Kidney tubule cell (primary cell): ENCODE measurements at regions not wholly inside any gene's neighbourhood (a gene's known extent, or its start where the extent isn't known, plus 50 kb on each side); places are given as distances from the start of the nearest gene placed in this dataset.
A peak's percentile ranks its signal among the peaks of the same experiment; 100 is the strongest.
"Not testable (repeated sequence)": the region's sequence is repeated elsewhere in the genome, so short reads cannot be mapped to it uniquely, and the experiment has no call there.

Experiments
- DNase-seq: peaks from one replicate; pipeline ENCODE4 v3.0.0-alpha.2; 2018; ENCODE audit warnings: low spot score

DNA sequence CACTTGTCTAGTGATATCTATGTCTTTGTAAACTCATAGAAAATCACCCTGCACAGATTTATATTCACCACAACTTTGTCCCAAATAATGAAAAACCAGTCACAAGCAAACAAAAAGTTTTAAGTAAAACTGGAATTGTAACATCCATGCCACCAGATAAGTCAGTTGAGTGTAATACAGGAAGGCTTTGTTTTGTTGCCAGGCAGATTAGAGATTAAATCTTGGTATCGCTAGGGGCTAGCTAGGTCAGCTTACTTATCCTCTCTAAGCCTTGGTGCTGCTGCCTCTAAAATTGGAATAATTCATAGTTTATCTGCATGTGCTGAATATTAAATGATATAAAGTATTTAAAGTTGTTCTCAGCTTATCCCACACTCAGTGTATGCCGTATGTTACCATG is 1062.5 kb downstream of the CDH9 start:
- DNase-seq = no peak

DNA sequence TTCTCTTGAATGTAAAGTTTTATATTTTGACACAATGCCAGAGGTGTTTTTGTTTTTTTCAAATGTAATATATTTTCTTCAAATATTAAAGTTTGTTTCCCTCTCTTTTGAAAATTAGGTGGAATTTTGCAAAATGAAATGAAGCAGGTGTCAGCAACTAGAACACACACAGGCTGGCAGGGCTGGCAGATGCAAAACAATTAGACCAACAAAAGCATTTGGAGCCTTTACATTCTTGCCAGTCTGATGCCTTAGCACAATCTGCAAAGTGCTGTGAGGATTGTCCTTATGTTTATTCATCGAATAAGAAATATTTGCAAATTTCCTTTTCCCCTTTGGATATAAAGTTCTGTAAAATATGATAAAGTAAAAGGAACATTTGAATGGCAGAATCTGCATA is 1063.9 kb downstream of the CDH9 start:
- DNase-seq = no peak

DNA sequence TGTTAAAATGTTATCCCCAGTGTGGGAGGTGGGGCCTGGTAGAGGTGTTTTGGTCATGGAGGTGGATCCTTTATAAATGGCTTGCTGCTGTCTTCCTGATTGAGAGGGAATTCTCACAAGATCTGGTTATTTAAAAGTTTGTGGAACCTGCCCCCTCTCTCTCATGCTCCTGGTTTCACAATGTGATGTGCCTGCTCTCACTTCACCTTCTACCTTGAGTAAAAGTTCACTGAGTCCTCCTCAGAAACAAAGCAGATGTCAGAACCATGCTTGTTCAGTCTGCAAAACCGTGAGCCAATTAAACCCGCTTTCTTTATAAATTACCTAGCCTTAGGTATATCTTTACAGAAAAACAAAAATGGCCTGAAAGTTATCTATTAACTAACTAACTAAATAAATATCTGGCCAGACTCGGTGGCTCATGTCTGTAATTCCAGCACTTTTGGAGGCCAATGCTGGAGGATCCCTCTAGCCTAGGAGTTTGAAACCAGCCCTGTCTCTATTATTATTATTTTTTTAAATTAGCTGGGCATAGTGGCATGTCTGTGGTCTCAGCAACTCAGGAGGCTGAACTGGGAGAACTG is 1067.4 kb downstream of the CDH9 start:
- DNase-seq = no peak

DNA sequence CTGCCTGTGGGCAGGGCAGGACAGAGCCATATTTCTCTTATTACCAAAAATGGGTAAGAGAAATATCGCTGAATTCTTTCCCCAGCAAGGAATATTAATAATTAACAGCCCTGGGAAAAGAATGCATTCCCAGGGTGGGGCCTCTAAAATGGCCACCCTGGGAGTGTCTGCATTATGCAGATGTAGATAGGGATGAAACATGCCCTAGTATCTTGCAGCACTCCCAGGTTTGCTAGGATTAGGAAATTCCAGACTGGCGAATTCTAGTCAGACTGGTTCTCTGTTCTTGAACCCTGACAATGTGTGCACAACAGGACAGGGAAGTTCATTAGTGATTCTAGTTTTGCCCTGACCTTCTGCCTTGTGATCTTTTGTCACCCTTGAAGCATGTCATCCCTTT is 1069.3 kb downstream of the CDH9 start:
- not testable (repeated sequence) for DNase-seq

DNA sequence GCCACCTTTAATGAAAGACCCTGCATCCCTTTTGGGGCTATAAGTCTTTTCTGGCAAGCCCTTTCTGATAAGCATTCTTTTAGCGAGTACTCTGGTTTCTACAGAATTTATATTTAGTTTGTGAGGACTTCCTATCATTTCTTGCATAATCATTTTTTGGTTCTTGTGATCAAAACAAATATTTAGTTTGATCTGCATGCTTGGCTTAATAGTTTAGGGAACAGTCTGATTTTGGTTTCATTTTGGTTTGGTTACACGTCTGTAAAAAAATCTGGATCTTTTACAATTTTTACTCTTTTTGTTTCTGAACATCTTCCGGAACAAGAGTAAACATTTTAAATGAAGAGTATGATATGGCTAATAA is 1074.4 kb downstream of the CDH9 start:
- no peak for DNase-seq

DNA sequence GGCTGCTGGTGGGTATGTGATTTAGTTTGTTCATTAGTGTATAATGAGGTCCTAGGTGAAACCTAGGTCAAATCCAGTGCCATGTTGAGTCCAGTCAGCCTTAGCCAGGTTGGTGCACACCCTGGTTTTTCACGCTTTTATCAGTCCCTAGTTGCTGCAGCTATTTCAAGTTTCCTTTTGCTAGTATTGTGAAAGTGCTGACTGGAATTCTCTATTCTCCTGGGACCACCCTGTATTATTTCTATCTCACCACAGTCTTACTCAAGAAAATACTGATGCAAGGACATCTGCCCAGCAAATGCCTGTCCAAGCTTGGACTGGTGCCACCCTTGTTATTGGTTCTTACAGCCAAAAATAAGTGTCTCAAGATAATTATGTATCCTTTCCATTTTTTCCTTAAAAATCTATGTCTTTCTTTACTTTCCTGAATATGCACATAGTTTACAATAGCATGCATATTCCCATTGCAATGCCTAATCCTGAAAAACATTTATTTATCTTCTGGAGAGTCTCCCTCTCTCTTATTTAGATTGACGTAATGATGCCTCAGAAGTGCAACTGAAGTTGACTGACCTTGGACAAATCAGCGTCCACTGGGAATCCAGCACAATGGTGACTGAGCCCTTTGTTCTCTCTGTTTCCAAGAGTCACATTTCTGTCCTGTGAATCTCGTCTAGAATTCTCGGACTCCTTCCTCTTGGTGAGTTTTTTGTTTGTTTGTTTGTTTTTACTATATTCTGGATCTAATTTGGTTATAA is 1075.0 kb downstream of the CDH9 start:
- DNase-seq = no peak

DNA sequence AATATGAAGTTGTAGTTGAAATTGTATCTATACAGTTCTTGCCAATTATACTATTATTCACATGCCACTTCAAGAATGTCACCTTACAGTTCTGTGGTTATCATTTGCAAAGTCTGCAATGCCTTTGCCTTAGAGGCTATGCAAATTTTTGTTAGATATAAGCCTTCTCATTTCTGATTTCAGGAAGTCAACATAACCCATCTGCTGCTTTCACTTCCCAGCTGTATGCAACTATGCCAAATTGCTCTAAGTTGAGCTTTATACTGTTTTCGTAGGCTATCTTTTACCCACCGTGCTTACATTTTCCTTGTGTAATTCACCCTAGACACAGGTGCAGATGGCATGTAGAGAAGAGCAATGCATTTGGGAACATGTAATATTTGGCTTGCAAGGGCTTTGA is 1083.0 kb downstream of the CDH9 start:
- no peak for DNase-seq

DNA sequence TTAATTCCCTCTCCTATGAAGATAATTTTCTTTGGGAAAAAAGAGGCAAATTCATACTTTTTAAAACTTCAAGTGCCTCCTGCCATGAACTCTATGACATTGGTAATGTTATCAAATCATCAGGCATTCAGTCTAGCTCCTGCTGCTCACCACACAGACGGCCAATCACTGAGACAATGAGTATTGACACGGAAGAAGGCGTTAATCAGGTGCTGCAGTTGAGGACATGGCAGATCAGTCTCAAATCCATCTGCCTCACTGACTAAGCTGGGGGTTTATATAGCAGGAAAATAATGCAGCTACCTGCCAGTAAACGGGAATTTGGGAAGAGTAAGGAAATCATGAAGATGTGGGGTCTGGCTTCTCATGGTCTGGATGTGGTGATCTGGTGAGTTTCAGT is 1087.7 kb downstream of the CDH9 start:
- no peak for DNase-seq

DNA sequence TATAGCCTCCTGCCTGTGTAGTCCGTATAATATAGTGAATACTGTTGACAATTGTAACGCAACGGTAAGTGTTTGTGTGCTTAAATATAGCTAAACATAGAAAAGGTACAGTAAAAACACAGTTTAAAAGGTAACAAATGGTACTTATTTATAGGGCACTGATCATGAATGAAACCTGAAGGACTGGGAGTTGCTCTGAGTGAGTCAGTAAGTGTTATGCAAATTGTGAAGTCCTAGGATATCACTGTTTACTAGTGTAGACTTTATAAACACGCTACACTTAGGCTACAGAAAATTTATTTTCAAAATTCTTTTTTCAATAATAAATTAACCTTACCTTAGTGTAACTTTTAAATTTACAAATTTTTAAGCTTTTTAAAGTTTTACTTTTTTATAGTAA is 1090.1 kb downstream of the CDH9 start:
- no peak for DNase-seq

DNA sequence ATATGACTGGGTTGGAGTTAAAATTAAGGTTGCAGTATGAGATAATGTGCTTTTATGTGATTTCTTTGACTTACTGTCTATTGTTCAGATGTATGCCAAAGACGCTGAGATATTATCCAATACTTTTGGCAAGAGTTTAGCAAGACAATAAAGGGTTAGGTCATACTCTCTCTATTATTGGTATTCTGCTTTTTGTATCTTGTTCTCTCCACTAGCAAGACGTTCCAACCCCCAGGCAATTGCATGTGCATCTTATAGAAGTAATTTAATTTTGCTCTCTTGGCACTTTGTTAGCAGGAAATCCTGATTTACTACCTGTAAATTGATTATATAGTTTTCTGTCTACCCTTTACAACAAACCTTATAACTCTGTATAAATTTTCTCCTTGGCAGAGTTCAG is 1093.6 kb downstream of the CDH9 start:
- DNase-seq = no peak

DNA sequence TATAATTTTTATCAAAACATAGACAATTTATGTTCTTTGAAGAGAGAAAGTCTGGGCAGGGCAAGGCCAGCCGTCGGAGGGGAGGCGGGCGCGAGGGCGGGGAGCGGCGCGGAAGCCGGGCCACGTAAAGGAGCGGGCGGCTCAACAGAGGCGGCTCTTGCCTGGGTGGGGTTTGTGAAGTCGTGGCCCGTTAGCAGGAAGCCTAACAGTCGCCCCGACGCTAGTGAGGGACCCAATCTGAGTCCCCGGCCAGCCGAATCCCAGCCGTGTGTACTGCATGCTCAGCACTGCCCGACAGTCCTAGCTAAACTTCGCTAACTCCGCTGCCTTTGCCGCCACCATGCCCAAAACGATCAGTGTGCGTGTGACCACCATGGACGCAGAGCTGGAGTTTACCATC is 1129.2 kb downstream of the CDH9 start:
- DNase-seq = no peak

DNA sequence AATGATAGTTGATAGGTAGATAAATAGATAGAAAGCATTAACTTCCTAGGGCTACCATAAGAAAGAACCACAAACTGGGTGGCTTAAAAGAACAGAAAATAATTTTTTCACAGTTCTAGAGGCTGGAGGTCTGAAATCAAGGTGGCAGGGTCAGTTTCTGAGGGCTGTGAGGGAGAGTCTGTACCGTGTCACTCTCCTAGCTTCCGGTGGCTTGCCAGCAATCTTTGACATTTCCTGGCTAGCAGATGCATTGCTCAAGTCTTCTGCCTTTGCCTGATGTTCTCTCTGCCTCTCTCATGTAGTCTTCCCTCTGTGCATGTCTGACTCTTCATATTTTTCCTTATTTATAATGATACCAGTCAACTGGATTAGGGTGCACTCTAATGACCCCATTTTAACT is 1132.7 kb downstream of the CDH9 start:
- no peak for DNase-seq

DNA sequence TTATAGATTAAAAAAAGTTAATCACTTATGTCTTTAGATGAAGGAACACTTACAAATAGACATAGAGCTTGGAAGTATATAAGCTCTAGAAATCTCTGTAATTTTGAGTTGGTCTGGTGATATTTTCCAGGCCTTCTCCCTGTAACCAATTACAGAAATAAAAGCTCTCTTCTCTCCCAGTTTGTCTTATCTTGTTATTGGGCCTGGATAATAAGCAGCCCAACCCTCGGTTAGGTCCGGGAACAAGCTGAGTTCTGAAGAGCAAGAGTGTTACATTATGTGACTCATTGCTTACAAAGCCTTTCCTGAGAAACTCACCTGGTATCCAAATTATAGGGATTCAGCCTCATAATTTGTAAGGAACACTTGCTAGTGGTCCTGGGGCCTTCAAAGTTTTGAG is 1146.2 kb downstream of the CDH9 start:
- DNase-seq = peak; percentile 60

DNA sequence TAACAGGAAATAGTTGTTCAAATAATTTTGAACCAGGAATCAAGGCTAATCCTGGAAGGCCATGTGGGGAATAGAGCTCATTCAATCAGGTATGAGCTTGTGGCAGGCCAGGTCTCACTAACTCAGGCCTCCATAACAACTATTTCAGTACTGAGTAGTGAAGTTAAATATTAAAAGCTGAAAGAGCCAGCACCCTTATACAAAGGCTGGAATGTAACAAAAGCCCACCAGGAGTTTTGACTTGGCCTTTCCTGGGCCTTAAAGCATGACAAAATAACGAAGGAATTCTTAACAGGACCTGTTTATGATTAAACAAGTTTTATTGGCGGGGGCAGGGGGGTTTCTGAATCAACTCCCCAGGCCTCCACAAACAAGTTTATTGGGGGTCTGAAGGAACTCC is 1146.7 kb downstream of the CDH9 start:
- peak; percentile 69 for DNase-seq

DNA sequence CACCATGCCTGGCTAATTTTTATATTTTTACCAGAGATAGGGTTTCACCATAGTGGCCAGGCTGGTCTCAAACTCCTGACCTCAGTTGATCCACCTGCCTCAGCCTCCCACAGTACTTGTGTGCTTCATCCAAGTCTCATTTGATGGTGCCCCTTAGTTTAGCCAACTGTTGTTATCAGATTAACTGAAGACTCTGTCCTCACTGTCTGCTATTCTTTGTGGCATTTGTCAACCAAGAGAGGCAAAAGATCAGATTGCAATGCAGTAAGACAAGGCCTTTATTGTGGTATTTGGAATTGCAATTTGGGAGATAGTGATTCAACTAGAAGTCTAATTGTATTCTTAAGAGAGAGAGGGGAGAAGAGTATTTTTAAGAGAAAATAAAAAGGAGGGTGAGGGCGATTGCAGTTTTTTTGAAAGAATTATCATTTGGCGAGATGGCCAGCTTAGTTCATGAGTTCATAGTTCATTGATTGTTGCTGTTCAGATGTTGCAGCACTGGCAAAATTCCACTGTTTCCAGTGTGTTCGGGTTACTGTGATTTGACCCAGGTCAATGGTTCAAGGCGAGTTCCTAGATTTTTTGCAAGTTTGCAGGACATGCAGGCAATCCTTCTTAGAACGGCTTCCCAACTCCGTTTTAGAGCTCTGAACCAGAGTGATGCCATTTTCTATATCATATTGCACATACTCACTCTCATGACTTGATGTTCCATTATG is 1156.9 kb downstream of the CDH9 start:
- no peak for DNase-seq

DNA sequence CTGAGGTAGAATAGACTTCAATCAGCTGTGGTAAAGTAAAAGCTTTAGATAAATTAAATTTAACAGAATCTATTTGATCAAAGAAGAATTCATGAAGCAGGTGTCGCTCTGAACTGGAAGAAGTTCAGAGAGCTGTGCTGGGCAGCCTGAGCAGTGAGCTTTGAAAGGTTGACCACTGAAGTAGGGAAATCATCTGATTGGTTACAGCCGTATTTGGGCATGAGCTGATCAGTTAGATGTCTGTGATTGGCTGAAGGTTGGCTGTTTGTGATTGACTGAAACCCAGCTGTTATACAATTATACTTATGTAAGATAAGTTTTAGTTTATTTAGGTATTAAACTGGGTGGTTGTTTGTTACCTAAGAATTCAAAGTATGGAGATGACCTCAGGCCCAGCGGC is 1174.6 kb downstream of the CDH9 start:
- no peak for DNase-seq

DNA sequence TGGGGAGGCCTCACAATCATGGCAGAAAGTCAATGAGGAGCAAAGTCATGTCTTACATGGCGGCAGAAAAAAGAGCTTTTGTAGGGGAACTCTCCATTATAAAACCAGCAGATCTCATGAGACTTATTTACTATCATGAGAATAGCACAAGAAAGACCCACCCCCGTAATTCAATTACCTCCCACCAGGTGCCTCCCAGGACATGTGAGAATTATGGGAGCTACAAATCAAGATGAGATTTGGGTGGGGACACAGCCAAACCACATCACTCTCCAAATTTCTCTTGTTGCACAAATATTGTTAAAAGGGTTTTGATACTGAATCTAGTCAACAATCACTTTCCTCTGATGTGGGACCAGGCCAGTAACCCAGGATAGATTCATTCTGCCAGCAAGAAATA is 1176.1 kb downstream of the CDH9 start:
- peak; percentile 1 for DNase-seq

DNA sequence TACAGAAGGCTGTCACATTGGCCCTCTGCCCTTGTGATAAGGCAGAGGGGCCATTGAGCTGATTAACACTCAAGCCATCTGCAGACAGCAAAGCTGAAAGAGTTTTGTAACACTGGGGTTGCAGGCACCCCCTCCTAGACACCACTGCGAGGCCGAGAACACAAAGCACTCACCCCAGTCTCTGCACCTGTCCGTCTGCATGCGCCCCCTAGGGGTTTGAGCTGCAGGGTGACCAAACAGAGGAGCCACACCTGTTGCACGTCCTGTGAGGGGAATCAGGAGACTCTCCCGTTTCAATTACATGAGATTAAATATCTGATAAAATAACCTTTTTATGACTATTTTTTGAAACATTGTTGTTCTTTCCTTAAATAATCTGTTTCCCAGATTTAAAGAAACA is 1180.4 kb downstream of the CDH9 start:
- no peak for DNase-seq

DNA sequence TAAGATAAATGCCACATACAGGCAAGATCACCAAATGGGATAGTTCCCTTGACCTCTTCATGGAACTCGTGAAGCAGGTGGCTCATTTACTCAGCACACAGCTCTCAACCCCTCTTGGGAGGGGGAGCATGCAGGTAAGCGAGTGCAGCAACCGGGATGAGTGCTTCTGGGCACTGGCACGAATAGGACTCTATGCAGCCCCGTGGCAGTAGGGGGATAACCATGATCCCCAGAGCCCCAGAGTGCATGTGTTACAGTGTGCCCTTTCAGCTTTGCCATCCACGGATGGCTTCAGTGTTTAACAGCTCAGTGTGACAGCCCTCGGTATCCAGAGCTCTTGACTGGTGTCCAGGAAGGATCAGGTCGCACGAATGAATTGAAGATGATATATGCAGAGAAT is 1187.1 kb downstream of the CDH9 start:
- DNase-seq = no peak

DNA sequence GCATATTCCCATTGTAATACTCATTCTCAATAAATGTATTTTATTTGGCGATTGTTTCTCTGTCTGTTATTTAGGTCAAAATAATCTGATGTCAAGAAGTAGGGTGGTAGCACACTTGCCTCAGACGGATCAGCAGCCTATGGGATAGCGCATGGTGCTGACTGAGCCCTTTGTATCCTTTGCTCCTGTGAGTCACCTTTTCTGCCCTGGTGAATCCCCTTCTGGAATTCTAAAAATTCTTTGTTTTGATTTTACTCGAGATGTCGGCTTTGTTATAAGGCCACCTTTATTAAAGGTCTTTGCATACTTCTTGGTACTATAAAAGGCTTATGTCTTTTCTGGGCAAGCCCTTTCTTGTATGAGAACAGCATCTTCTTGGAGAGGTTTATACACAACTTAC is 1187.8 kb downstream of the CDH9 start:
- peak; percentile 2 for DNase-seq

DNA sequence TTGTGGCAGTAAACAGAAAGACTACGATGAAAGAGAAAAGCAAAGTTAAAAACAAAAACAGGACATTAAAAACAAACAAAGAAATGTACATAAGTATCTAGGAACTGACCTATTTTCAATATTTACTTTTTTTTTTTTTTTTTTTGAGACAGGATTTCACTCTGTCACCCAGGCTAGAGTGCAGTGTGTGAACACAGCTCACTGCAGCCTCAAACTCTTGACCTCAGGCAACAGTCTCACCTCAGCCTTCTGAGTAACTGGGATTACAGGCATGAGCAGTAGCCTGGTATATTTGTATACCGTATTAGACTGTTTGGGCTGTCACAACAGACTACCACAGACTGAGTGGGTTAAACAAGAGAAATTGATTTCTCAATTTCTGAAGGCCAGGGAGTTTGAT is 1189.1 kb downstream of the CDH9 start:
- DNase-seq = no peak

DNA sequence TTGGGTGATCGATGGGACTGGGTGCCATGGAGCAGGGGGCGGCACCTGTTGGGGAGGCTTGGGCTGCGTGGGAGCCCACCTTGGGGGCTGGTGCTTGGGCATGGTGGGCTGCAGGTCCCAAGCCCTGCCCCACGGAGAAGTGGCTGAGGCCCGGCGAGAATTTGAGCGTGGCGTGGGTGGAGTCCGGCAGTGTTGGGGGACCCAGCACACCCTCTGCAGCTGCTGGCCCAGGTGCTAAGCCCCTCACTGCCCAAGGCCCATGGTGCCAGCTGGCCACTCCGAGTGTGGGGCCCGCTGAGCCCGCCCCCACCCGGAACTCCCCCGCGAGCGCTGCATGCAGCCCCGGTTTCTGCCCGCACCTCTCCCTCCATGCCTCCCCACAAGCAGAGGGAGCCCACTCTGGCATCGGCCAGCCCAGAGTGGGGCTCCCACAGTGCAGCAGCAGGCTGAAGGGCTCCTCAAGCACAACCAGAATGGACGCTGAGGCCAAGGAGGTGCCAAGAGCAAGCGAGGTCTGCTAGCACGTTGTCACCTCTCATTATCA is 1178.6 kb upstream of the CDH10 start:
- DNase-seq = no peak
